G401 (cell line): ENCODE measurements at regions not wholly inside any gene's neighbourhood (a gene's known extent, or its start where the extent isn't known, plus 50 kb on each side); places are given as distances from the start of the nearest gene placed in this dataset.
A peak's percentile ranks its signal among the peaks of the same experiment; 100 is the strongest.
"Not testable (repeated sequence)": the region's sequence is repeated elsewhere in the genome, so short reads cannot be mapped to it uniquely, and the experiment has no call there.

Experiments
- DNase-seq: peaks from one replicate; pipeline ENCODE4 v3.0.0-alpha.2; 2015; ENCODE audit warnings: low spot score
- in situ Hi-C: cut with HindIII; loops from 2 replicates; pipeline ENCODE4 v1.10.0; 2016; ENCODE audit warnings: low sequenced_read_pairs, mixed read lengths

GRCh38 chr5:116865651-116866050 lies 291.0 kb upstream of the SEMA6A start:
- in situ Hi-C loops, result no loop called here
- no peak for DNase-seq

- in situ Hi-C loops, result no loop called here
- no peak for DNase-seq
Measured at GRCh38 chr5:116864838-116865190, 290.2 kb upstream of the SEMA6A start.

GRCh38 chr5:116864157-116864837 lies 289.7 kb upstream of the SEMA6A start:
- in situ Hi-C loops, result no loop called here

GRCh38 chr5:116862632-116863455 lies 288.2 kb upstream of the SEMA6A start:
- in situ Hi-C loops, result no loop called here
- DNase-seq, result no peak

More at GRCh38 chr5:116864157-116864837, 289.7 kb upstream of the SEMA6A start:
- no peak for DNase-seq

- in situ Hi-C loops, result no loop called here
- DNase-seq, result no peak
Measured at GRCh38 chr5:116861666-116862065, 287.0 kb upstream of the SEMA6A start.

- in situ Hi-C loops, result no loop called here
- no peak for DNase-seq
Measured at GRCh38 chr5:116861097-116861496, 286.5 kb upstream of the SEMA6A start.

GRCh38 chr5:116859666-116860320 lies 285.2 kb upstream of the SEMA6A start:
- no peak for DNase-seq
- in situ Hi-C loops, result no loop called here

GRCh38 chr5:116858705-116859333 lies 284.2 kb upstream of the SEMA6A start:
- in situ Hi-C loops, result no loop called here
- DNase-seq, result no peak

- in situ Hi-C loops, DNase-seq: not testable (repeated sequence)
Measured at GRCh38 chr5:116858020-116858419, 283.4 kb upstream of the SEMA6A start.

- in situ Hi-C loops, result no loop called here
- no peak for DNase-seq
Measured at GRCh38 chr5:116856271-116856670, 281.6 kb upstream of the SEMA6A start.

- in situ Hi-C loops, result no loop called here
- peak; percentile 9 for DNase-seq
Measured at GRCh38 chr5:116853992-116854391, 279.4 kb upstream of the SEMA6A start.

- no peak for DNase-seq
- in situ Hi-C loops, result no loop called here
Measured at GRCh38 chr5:116848954-116849581, 274.4 kb upstream of the SEMA6A start.

- in situ Hi-C loops, result no loop called here
Measured at GRCh38 chr5:116847960-116848359, 273.3 kb upstream of the SEMA6A start.

GRCh38 chr5:116844015-116844414 lies 269.4 kb upstream of the SEMA6A start:
- in situ Hi-C loops, result no loop called here
- no peak for DNase-seq

More at GRCh38 chr5:116847960-116848359, 273.3 kb upstream of the SEMA6A start:
- no peak for DNase-seq

- in situ Hi-C loops, result no loop called here
- DNase-seq, result no peak
Measured at GRCh38 chr5:116842514-116842961, 267.9 kb upstream of the SEMA6A start.

- in situ Hi-C loops, result no loop called here
- no peak for DNase-seq
Measured at GRCh38 chr5:116841734-116842133, 267.1 kb upstream of the SEMA6A start.

- in situ Hi-C loops, result no loop called here
Measured at GRCh38 chr5:116838011-116838536, 263.5 kb upstream of the SEMA6A start.

GRCh38 chr5:116834796-116835515 lies 260.3 kb upstream of the SEMA6A start:
- in situ Hi-C loops, result no loop called here
- no peak for DNase-seq

More at GRCh38 chr5:116838011-116838536, 263.5 kb upstream of the SEMA6A start:
- DNase-seq, result no peak
